Smooth muscle cell (in vitro differentiated cells): ENCODE measurements at regions not wholly inside any gene's neighbourhood (a gene's known extent, or its start where the extent isn't known, plus 50 kb on each side); places are given as distances from the start of the nearest gene placed in this dataset.

Source experiments
- DNase-seq: peaks from one replicate; lab custom pipeline; 2025; ENCODE audit not compliant: unreplicated experiment; lab: John Stamatoyannopoulos, UW
- H2AFZ ChIP-seq: fragments of 200-600 bp; sonication (generic); 2 replicates; pipeline ENCODE4 v1.6.0; 2016; ENCODE audit warnings: antibody characterized with exemption, low read depth, mild to moderate bottlenecking
- H3F3A ChIP-seq: fragments of 200-600 bp; sonication (generic); 2 replicates; pipeline ENCODE4 v1.6.0; 2017; ENCODE audit warnings: antibody characterized with exemption, low read depth
- H3K27ac ChIP-seq: fragments of 200-600 bp; sonication (generic); 2 replicates; pipeline ENCODE4 v1.5.1; 2016; ENCODE audit warnings: low read depth, mild to moderate bottlenecking
- H3K27me3 ChIP-seq: fragments of 200-600 bp; sonication (generic); 2 replicates; pipeline ENCODE4 v1.6.1; 2016; ENCODE audit warnings: low read depth, mild to moderate bottlenecking
- H3K36me3 ChIP-seq: fragments of 200-600 bp; sonication (generic); 2 replicates; pipeline ENCODE4 v1.5.1; 2016; ENCODE audit warnings: low read depth
- H3K4me1 ChIP-seq: fragments of 200-600 bp; sonication (generic); 2 replicates; pipeline ENCODE4 v1.5.1; 2016; ENCODE audit warnings: low read depth
- H3K4me2 ChIP-seq: fragments of 200-600 bp; sonication (generic); 2 replicates; pipeline ENCODE4 v1.6.0; 2016; ENCODE audit warnings: mild to moderate bottlenecking
- H3K4me3 ChIP-seq: fragments of 200-600 bp; sonication (generic); 2 replicates; pipeline ENCODE4 v1.5.1; 2016; ENCODE audit warnings: mild to moderate bottlenecking
- H3K79me2 ChIP-seq: fragments of 200-600 bp; sonication (generic); 2 replicates; pipeline ENCODE4 v1.6.0; 2016; ENCODE audit warnings: low read depth, mild to moderate bottlenecking
- H3K9ac ChIP-seq: fragments of 200-600 bp; sonication (generic); 2 replicates; pipeline ENCODE4 v1.6.0; 2016; ENCODE audit warnings: low read depth
- H3K9me3 ChIP-seq: fragments of 200-600 bp; sonication (generic); replicated peaks from 2 replicates; pipeline ENCODE4 v1.5.1; 2016; ENCODE audit warnings: low read depth
- H4K20me1 ChIP-seq: fragments of 200-600 bp; sonication (generic); 2 replicates; pipeline ENCODE4 v1.6.0; 2016; ENCODE audit warnings: low read depth
- CTCF ChIP-seq: fragments of 200-600 bp; sonication (generic); IDR thresholded peaks from 2 replicates; pipeline ENCODE4 v1.5.1; 2017; ENCODE audit warnings: borderline replicate concordance, mild to moderate bottlenecking, antibody characterized with exemption; ENCODE audit not compliant: insufficient read depth, poor library complexity, severe bottlenecking
- WGBS: methylation state at CpG from one replicate; pipeline ENCODE4 v1.1.7; 2016; ENCODE audit warnings: low lambda C conversion rate; 5-methylcytosine and 5-hydroxymethylcytosine counted together

GRCh38 chr13:85377783-85378182, 421.4 kb downstream of the SLITRK6 start:
- no peaks in the 10 kb centered on the region for H3K79me2 ChIP-seq
- H3K4me2 ChIP-seq = no peak overlapping the region
- H3K27me3 ChIP-seq = no peaks in the 10 kb centered on the region
- no peak overlapping the region for H3K4me3 ChIP-seq
- H3K4me1 ChIP-seq = peaks cover 5% of the 10 kb centered on the region
- H3K27ac ChIP-seq = no peak overlapping the region
- H4K20me1 ChIP-seq = no peaks in the 10 kb centered on the region
- no peaks in the 10 kb centered on the region for H3K36me3 ChIP-seq
- no peak for DNase-seq
- TF ChIP-seq CTCF = no peak
- no peak overlapping the region for H2AFZ ChIP-seq
- 75% methylated on average over 2 of the region's 2 CpGs for WGBS
- no peaks in the 10 kb centered on the region for H3K9me3 ChIP-seq
- no peak overlapping the region for H3K9ac ChIP-seq
- H3F3A ChIP-seq = no peaks in the 10 kb centered on the region

- H3K4me1 ChIP-seq = no peaks in the 10 kb centered on the region
- H3K79me2 ChIP-seq = no peaks in the 10 kb centered on the region
- H4K20me1 ChIP-seq = no peaks in the 10 kb centered on the region
- no peaks in the 10 kb centered on the region for H3F3A ChIP-seq
- no peak overlapping the region for H3K4me2 ChIP-seq
- no peak overlapping the region for H3K9ac ChIP-seq
- no peaks in the 10 kb centered on the region for H3K27me3 ChIP-seq
- H3K9me3 ChIP-seq = no peaks in the 10 kb centered on the region
- 25% methylated on average over 3 of the region's 3 CpGs for WGBS
- no peak overlapping the region for H3K27ac ChIP-seq
- TF ChIP-seq CTCF = no peak
- H3K36me3 ChIP-seq = no peaks in the 10 kb centered on the region
- peak overlapping the region; percentile 63 for H2AFZ ChIP-seq
- DNase-seq = no peak
- no peak overlapping the region for H3K4me3 ChIP-seq
Measured at GRCh38 chr13:85373322-85373721, 425.9 kb downstream of the SLITRK6 start.

- Histone ChIP-seq H3K4me2 (no peak overlapping the region), H3K27ac (no peak overlapping the region), H2AFZ (no peak overlapping the region), H4K20me1 (no peaks in the 10 kb centered on the region), H3K79me2 (no peaks in the 10 kb centered on the region), H3K36me3 (no peaks in the 10 kb centered on the region), H3K9me3 (no peaks in the 10 kb centered on the region), H3K9ac (no peak overlapping the region), H3K4me1 (peaks cover 4% of the 10 kb centered on the region), H3K4me3 (no peak overlapping the region), H3K27me3 (no peaks in the 10 kb centered on the region), H3F3A (no peaks in the 10 kb centered on the region)
- DNase-seq = no peak
- no peak for TF ChIP-seq CTCF
Measured at GRCh38 chr13:85371254-85371653, 428.0 kb downstream of the SLITRK6 start.

- Histone ChIP-seq H3K9ac (no peak overlapping the region), H3K79me2 (no peaks in the 10 kb centered on the region), H2AFZ (no peak overlapping the region), H3K36me3 (no peaks in the 10 kb centered on the region), H3F3A (no peaks in the 10 kb centered on the region), H3K27me3 (no peaks in the 10 kb centered on the region), H3K4me2 (no peak overlapping the region), H4K20me1 (no peaks in the 10 kb centered on the region), H3K9me3 (no peaks in the 10 kb centered on the region), H3K27ac (no peak overlapping the region), H3K4me3 (no peak overlapping the region), H3K4me1 (peaks cover 4% of the 10 kb centered on the region)
- 100% methylated on average over 1 of the region's 1 CpG for WGBS
- no peak for TF ChIP-seq CTCF
- no peak for DNase-seq
Measured at GRCh38 chr13:85368686-85369085, 430.5 kb downstream of the SLITRK6 start.
